GM12864 (cell line): ENCODE measurements at regions not wholly inside any gene's neighbourhood (a gene's known extent, or its start where the extent isn't known, plus 50 kb on each side); places are given as distances from the start of the nearest gene placed in this dataset.

ENCODE experiments used
- DNase-seq: peaks from one replicate; pipeline ENCODE4 v3.0.0-alpha.2; 2011; ENCODE audit warnings: low read depth
- H3K4me3 ChIP-seq: 2 replicates; pipeline ENCODE4 v1.5.1; 2011; ENCODE audit warnings: mild to moderate bottlenecking, low read depth, low read length, control low read depth
- TF ChIP-seq, protein P1 (sequence below): IDR thresholded peaks from 2 replicates; pipeline ENCODE4 v1.5.1; 2011; ENCODE audit warnings: low read depth, mild to moderate bottlenecking, moderate library complexity, low read length, control low read depth, inconsistent platforms; ENCODE audit errors: missing control alignments

DNA sequence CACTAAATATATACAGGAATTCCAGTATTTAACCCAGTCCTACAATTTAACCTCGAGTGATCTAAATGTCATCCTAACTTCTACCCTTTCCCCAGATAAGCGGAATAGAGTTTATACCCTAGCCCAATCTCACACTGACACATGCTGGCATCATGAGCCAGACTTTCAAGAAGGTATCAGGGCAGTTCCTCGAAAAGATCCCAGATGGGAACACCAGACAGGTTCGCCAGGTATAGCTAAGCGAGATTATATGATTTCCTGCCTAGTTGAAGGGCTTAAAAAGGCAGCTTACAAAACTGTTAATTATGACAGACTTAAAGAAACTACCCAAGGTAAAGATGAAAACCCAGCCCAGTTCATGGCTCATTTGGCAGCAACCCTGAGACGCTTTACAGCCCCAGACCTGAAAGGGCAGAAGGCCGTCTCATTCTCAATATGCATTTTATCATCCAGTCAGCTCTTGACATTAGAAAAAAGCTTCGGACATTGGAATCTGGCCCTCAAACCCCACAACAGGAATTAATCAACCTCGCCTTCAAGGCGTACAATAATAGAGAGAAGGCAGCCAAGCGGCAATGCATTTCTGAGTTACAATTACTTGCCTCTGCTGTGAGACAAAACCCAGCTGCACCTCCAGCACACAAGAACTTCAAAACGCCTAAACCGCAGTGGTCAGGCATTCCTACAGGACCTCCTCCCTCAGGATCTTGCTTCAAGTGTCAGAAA is 668.2 kb upstream of the PKDCC start:
- H3K4me3 ChIP-seq, result no peak overlapping the region
- no peak for DNase-seq
- TF ChIP-seq, protein P1, sequence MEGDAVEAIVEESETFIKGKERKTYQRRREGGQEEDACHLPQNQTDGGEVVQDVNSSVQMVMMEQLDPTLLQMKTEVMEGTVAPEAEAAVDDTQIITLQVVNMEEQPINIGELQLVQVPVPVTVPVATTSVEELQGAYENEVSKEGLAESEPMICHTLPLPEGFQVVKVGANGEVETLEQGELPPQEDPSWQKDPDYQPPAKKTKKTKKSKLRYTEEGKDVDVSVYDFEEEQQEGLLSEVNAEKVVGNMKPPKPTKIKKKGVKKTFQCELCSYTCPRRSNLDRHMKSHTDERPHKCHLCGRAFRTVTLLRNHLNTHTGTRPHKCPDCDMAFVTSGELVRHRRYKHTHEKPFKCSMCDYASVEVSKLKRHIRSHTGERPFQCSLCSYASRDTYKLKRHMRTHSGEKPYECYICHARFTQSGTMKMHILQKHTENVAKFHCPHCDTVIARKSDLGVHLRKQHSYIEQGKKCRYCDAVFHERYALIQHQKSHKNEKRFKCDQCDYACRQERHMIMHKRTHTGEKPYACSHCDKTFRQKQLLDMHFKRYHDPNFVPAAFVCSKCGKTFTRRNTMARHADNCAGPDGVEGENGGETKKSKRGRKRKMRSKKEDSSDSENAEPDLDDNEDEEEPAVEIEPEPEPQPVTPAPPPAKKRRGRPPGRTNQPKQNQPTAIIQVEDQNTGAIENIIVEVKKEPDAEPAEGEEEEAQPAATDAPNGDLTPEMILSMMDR, result no peak

DNA sequence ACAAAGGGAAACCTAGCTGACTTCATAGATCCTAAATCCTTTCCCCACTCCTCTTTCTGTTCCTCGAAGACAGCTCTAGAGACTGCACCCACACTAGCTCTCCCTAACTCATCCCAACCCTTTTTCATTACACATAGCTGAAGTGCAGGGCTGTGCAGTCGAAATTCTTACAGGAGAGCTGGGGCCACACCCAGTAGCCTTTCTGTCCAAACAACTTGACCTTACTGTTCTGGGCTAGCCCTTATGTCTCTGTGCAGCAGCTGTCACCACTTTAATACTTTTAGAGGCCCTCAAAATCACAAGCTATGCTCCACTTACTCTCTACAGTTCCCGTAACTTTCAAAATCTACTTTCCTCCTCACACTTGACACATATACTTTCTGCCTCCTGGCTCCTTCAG is 666.1 kb upstream of the PKDCC start:
- DNase-seq, result no peak
- TF ChIP-seq, protein P1, result no peak
- H3K4me3 ChIP-seq, result no peak overlapping the region

DNA sequence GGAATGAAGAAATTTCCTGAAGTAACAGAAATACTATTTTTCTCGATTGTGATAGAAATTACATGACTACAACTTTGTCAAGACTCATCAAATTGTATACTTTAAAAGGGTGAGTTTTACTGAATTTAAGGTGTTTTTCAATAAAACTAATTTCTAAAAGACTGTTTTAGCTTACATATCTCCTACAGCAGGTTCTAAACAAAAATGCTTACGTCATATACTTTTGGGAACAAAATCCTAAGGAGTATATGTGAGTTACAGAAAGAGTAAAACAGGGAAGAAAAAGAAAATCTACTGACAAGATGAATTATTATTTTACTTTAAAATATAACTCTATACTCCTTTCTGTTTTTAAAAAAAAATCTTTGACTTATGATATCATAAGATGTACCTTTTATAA is 660.3 kb upstream of the PKDCC start:
- DNase-seq, result no peak
- H3K4me3 ChIP-seq, result no peak overlapping the region
- TF ChIP-seq, protein P1, result no peak

DNA sequence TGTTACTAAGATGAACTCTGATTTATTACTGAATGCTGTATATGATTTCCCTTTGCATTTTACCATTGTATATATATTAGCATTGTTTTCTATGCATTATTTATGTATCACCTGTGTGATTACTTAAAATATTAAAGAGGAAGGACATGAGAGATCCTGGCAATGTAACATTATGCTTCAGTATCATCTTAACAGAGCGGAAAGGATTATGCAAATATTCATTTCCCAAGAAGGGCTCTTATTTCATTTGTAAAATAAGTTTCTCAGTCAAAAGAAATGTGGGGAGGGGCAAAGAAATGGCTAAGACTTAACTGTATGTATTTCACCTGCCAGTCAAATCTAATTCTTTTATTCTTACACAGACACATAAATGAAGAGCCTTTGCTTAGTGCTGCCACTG is 654.2 kb upstream of the PKDCC start:
- DNase-seq, result no peak
- TF ChIP-seq, protein P1, result no peak
- H3K4me3 ChIP-seq, result no peak overlapping the region

DNA sequence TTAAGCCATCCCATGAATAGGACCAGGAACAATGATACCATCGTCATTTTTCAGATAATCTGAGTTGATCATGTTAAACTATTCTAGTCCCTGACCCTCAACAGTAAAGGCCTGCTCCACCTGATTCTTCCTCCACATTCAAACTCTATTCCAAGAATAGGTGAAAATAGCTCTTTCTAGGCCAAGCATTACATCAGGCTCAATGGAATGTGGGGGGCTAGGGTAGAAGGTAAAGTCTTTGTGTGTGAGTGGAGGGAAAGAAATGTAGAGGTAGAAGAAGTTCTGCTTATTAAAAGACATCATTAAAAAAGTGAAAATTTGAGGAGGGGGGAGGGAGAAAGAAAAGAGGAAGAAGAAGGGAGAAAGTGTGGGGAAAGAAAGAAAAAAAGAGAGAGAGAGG is 653.3 kb upstream of the PKDCC start:
- no peak for DNase-seq
- TF ChIP-seq, protein P1, result no peak
- no peak overlapping the region for H3K4me3 ChIP-seq

DNA sequence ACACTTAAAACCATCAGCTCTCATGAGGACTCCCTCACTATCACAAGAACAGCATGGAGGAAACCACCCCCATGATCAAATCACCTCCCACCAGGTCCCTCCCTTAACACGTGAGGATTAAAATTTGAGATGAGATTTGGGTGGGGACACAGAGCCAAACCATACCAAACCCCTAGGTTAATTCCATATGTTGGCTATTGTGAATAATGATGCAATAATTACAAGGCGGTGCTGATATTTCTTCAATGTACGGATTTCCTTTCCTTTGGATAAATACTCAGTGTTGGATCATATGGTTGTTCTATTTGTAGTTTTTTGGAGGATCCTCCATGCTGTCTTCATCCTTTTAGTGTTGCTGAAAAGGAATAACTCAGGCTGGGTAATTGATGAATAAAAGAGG is 652.1 kb upstream of the PKDCC start:
- TF ChIP-seq, protein P1, result no peak
- DNase-seq, result no peak

DNA sequence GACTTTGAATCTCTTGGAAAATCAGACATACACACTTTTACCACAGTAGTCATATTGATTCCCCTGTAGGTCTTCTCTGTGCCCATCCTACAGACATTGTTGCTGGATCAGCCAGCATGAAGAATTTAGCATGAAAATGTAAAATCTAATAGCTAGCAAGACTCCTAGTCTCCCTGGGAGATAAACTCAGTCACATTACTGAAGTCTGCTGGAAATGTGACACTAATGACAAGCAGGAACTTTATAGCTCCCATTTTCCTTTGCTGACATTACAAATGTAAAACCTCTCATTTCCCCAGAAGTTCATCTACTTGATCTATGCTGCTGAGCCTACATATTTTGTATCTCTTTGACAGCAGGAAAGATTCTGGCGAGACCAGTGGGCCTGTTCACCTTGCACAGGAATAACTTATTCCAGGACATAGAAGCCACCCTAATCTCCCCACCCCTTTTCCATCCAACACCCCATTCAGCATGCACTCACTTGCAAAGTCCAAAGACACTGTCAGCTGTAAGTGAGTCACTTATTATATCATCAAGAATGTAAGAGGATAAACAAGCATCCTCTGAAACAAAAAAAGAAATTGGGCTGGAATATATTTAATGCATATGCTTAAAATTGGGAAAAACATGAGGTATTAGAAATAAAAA is 648.3 kb upstream of the PKDCC start:
- no peak overlapping the region for H3K4me3 ChIP-seq
- no peak for DNase-seq
- TF ChIP-seq, protein P1, result no peak

More for the DNA sequence above, 652.1 kb upstream of the PKDCC start:
- H3K4me3 ChIP-seq, result no peak overlapping the region
